GM21825 (cell line): ENCODE measurements at regions not wholly inside any gene's neighbourhood (a gene's known extent, or its start where the extent isn't known, plus 50 kb on each side); places are given as distances from the start of the nearest gene placed in this dataset.
"Not testable (repeated sequence)": the region's sequence is repeated elsewhere in the genome, so short reads cannot be mapped to it uniquely, and the experiment has no call there.

Experiments used
- ATAC-seq: cut with Tn5 transposase; IDR thresholded peaks from one replicate; pipeline ENCODE4 v1.9.1; 2021; ENCODE audit warnings: mild to moderate bottlenecking, moderate library complexity; ENCODE audit not compliant: unreplicated experiment

DNA sequence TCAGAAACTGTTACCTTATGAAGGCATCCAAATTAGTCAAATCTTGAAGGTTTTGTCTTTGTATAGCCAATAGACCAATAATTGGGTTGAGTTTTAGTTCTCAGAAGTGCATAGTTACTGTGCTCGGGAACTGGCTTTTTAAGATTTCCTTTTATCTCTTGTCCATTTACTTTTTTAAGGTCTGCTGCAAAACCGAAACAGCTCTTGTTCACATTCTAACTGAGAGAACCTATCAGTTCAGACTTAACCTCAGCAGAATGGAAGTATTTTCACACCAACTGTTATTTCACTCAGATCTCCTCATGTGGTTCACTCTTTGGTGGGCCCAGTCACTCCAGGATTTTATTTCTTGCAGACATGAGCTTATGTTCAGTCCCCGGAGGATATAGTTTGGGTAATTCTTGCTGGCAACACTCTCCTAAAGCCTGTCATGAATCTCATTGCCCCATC, 55.5 kb downstream of the TPBG start:
- ATAC-seq = no peak

GRCh38 chr6:82419859-82420258, 56.2 kb downstream of the TPBG start:
- no peak for ATAC-seq

DNA sequence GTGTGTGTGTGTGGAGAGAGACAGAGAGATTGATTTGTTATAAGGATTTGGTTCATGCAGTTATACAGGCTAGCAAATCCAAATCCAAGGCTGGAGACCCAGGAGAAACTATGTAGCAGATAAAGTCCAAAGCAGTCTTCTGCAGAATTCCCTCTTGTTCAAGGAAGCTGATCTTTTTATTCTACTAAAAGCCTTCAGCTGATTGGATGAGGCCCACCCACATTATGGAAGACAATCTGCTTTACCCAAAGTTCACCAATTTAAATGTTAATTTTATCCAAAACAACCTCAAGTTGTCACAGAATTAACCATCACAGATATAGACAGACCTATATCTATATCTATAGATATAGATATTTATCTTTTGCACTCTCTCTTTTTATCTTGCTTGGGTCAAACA, 67.0 kb downstream of the TPBG start:
- ATAC-seq = no peak

DNA sequence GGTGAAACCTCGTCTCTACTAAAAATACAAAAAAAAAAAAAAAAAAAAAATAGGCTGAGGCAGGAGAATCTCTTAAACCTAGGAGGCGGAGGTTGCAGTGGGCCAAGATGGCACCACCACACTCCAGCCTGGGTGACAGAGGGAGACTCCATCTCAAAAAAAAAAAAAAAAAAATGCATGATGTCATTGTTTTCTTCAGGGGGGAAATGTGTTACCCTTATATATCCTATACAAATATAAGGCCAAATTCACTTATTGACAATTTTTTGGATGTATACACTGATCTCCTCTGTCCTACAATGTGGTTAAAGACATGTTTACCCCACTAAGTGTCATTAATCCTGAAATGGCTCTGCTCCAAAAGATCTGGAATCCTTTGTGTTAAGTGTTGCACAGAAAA, 73.1 kb downstream of the TPBG start:
- no peak for ATAC-seq

- no peak for ATAC-seq
Observed at GRCh38 chr6:82437701-82438100, 74.1 kb downstream of the TPBG start.

GRCh38 chr6:82441047-82441855, 77.6 kb downstream of the TPBG start:
- ATAC-seq = no peak

GRCh38 chr6:82442061-82442719, 78.6 kb downstream of the TPBG start:
- no peak for ATAC-seq

- no peak for ATAC-seq
Observed at GRCh38 chr6:82458147-82458546, 94.5 kb downstream of the TPBG start.

- ATAC-seq = no peak
Observed at GRCh38 chr6:82458705-82459104, 95.1 kb downstream of the TPBG start.

GRCh38 chr6:82461536-82461935, 97.9 kb downstream of the TPBG start:
- ATAC-seq = no peak

- ATAC-seq = no peak
Observed at GRCh38 chr6:82467338-82467737, 103.7 kb downstream of the TPBG start.

DNA sequence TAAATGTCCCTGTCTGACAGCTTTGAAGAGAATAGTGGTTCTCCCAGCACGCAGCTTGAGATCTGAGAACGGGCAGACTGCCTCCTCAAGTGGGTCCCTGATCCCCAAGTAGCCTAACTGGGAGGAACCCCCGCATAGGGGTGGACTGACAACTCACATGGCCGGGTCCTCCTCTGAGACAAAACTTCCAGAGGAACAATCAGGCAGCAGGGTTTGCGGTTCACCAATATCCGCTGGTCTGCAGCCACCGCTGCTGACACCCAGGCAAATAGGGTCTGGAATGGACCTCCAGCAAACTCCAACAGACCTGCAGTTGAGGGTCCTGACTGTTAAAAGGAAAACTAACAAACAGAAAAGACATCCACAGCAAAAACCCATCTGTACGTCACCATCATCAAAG, 106.5 kb downstream of the TPBG start:
- not testable (repeated sequence) for ATAC-seq

GRCh38 chr6:82475106-82475505, 111.5 kb downstream of the TPBG start:
- ATAC-seq = not testable (repeated sequence)

- ATAC-seq = no peak
Observed at GRCh38 chr6:82484001-82484400, 120.4 kb downstream of the TPBG start.

DNA sequence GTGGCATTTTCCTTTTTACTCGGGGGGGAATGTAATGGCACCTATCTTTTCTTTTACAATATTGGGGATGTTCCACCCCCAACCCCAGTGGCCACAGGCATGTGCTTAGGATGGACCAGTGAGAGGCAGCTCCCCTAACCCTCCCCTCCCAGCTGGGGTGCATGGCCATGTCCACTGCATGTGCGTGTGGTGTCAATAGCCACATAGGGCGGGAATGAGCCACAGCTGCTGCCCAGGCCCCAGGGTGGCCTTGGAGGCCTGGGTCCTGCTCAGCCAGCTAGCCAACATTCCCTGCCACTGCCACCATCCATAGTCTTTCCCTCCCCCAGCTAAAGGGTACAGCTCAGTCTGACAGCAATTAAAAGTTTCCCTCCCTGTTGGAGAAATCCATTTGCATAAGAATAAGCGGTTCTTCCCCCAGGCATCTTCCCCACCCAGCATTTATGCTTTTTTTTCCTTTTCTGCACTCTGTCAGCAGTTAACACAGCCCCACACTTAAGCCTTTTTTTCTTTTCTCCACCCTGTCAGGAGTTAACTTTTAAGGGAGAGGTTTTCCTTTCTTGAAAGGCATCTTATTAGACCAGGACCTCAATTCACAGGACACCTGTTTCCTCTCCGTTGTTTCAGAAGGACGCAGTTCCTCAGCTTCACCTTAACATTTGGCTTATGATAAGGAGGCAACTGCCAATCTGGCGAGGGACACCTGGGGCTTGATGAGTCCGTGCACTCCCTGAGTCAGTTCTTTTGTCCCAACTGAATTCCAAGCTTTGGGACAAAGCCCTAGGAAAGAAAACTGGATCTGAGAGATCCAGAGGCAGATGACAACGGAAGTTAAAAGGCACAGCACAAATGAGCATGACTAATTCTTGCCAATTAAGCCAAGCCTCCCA, 121.4 kb downstream of the TPBG start:
- ATAC-seq = no peak

GRCh38 chr6:82487895-82488294, 124.3 kb downstream of the TPBG start:
- no peak for ATAC-seq

- no peak for ATAC-seq
Observed at GRCh38 chr6:82488403-82488802, 124.8 kb downstream of the TPBG start.

DNA sequence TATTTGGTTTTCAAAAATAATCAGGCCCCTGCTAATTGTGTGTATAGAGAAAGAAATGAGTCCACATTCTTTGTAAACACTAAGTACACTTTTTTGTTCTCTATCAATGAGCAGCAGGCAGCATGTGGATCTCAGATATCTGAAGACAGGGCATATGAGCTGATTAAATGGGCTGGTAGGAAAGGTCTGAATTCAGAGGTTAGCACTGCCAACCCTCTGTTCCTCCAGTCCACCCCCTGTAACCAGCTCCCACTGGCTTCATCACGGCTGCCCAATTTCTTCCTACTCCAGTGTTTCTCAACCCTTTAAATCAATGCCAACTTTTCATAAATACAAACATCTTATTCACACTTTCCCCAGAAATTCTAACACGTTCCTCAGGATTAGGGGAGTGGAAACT, 128.5 kb downstream of the TPBG start:
- ATAC-seq = no peak

- ATAC-seq = no peak
Observed at GRCh38 chr6:82493467-82493866, 129.8 kb downstream of the TPBG start.

- ATAC-seq = no peak
Observed at GRCh38 chr6:82494367-82494766, 130.8 kb downstream of the TPBG start.

DNA sequence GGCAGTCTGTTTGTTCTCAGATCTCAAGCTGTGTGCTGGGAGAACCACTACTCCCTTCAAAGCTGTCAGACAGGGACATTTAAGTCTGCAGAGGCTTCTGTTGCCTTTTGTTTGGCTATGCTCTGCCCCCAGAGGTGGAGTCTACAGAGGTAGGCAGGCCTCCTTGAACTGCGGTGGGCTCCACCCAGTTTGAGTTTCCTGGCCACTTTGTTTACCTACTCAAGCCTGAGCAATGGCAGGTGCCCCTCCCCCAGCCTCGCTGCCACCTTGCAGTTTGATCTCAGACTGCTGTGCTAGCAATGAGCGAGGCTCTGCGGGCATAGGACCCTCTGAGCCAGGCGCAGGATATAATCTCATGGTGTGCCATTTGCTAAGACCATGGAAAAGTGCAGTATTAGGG, 138.3 kb downstream of the TPBG start:
- not testable (repeated sequence) for ATAC-seq
